ENCODE measurements at regions not wholly inside any gene's neighbourhood (a gene's known extent, or its start where the extent isn't known, plus 50 kb on each side); places are given as distances from the start of the nearest gene placed in this dataset.

- TF ChIP-seq CTCF (conservative IDR thresholded peaks at IDR 0.05) (no peak), ZFX (IDR thresholded peaks at IDR 0.05) (no peak)
Observed at GRCh38 chr12:46455648-46456352, 83.2 kb upstream of the SLC38A2 start.

All from C4-2B (cell line).